ENCODE measurements at regions not wholly inside any gene's neighbourhood (a gene's known extent, or its start where the extent isn't known, plus 50 kb on each side); places are given as distances from the start of the nearest gene placed in this dataset.

GRCh38 chr1:229027622-229028182, 243.2 kb upstream of the RAB4A start:
- TF ChIP-seq ZFX (IDR thresholded peaks at IDR 0.05) (no peak), CTCF (conservative IDR thresholded peaks at IDR 0.05) (no peak)
- no peak overlapping the region for H3K27ac ChIP-seq

- TF ChIP-seq ZFX (IDR thresholded peaks at IDR 0.05) (no peak), CTCF (conservative IDR thresholded peaks at IDR 0.05) (no peak)
- H3K27ac ChIP-seq = no peak overlapping the region
These were observed 242.4 kb upstream of the RAB4A start for GRCh38 chr1:229028544-229028943.

- TF ChIP-seq ZFX (IDR thresholded peaks at IDR 0.05) = no peak
- TF ChIP-seq CTCF (conservative IDR thresholded peaks at IDR 0.05) = no peak
These were observed 241.7 kb upstream of the RAB4A start for GRCh38 chr1:229028987-229029878.

GRCh38 chr1:229029879-229030235, 241.1 kb upstream of the RAB4A start:
- no peak overlapping the region for H3K27ac ChIP-seq
- no peak for TF ChIP-seq CTCF (conservative IDR thresholded peaks at IDR 0.05)
- no peak for TF ChIP-seq ZFX (IDR thresholded peaks at IDR 0.05)

More at GRCh38 chr1:229028987-229029878, 241.7 kb upstream of the RAB4A start:
- H3K27ac ChIP-seq = no peak overlapping the region

GRCh38 chr1:229030630-229031029, 240.3 kb upstream of the RAB4A start:
- TF ChIP-seq ZFX (IDR thresholded peaks at IDR 0.05) = no peak
- TF ChIP-seq CTCF (conservative IDR thresholded peaks at IDR 0.05) = no peak
- no peak overlapping the region for H3K27ac ChIP-seq

- no peak overlapping the region for H3K27ac ChIP-seq
- TF ChIP-seq ZFX (IDR thresholded peaks at IDR 0.05) (no peak), CTCF (conservative IDR thresholded peaks at IDR 0.05) (no peak)
These were observed 239.8 kb upstream of the RAB4A start for GRCh38 chr1:229031061-229031460.

Measured in C4-2B (cell line).